NCI-H2171 treated with DMSO at 0.1 percent for 48 hours (cell line): ENCODE measurements at regions not wholly inside any gene's neighbourhood (a gene's known extent, or its start where the extent isn't known, plus 50 kb on each side); places are given as distances from the start of the nearest gene placed in this dataset.

Experiments
- DNase-seq: peaks from one replicate; lab custom pipeline; 2025; lab: John Stamatoyannopoulos, UW

DNA sequence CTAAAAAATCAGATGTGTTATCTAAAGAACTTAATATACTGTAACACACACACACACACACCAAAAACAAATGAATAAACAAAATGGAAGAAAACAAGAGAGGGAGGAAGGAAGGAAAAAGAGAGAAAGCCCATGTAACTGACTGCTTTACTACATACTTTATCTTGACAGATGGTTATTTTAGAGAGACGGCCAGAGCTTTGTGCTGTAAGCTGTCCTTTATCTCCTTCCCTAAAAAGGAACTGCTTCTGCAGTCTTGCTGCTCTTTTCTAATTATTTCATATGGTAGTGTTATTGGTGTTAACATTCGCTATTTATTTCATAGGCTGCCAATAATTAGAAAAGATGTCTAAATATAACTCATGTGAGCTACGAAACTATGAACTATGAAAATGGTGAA is 1384.6 kb downstream of the MRPL39 start:
- no peak for DNase-seq

DNA sequence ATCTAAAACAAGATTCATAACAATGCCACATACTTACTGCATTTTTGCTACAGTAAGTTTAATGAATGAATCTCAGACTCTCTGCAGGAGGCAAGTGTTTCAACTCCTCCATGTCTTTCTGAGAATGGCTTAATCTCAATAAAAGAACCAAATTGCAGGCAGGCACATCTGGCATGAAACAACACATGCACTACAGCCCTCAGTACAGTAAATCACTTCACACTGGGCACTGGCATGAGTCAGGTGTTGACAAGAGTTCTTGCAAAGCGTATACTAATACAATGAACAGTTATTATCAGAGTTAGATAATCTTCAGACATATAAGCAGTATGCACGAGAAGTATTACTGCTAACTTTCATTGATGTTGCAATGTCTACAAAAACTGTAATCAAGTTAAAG is 1386.8 kb downstream of the MRPL39 start:
- DNase-seq, result no peak

DNA sequence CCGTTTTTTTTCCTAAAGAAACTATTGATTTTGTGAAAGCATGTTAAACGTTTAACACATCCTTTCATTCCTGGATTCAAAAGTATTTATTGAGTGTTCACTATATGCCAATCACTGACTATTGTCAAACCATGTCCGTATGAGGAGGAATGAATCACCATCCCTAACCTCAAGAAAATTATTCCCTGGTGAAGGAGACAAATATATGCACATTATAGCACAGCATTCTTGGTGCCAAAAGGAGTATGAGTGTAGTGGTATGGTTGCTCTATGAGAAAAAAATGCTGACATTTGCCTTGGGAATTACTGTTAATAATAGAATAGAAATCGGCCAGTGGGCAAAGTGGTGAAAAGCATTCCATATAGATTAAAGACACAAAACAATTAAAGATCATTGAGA is 1390.1 kb downstream of the MRPL39 start:
- DNase-seq, result no peak

DNA sequence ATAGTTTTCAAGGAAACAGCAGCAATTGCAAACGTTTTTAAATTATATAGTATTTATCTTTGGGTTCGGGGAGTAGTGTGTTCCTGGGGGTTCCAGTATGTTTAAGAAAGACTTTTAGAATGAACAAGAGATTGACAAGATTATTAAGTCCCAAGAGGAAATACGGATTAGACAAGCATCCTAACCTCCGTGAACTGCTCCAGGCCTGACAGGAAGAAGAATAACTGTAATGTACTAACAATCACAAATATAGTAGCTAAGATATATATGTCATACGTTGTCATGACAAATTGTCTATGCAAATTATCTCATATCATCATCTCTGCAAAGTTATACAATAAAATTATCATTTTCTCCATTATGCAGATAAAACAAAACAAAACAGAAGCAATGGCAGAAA is 1397.2 kb downstream of the MRPL39 start:
- no peak for DNase-seq

DNA sequence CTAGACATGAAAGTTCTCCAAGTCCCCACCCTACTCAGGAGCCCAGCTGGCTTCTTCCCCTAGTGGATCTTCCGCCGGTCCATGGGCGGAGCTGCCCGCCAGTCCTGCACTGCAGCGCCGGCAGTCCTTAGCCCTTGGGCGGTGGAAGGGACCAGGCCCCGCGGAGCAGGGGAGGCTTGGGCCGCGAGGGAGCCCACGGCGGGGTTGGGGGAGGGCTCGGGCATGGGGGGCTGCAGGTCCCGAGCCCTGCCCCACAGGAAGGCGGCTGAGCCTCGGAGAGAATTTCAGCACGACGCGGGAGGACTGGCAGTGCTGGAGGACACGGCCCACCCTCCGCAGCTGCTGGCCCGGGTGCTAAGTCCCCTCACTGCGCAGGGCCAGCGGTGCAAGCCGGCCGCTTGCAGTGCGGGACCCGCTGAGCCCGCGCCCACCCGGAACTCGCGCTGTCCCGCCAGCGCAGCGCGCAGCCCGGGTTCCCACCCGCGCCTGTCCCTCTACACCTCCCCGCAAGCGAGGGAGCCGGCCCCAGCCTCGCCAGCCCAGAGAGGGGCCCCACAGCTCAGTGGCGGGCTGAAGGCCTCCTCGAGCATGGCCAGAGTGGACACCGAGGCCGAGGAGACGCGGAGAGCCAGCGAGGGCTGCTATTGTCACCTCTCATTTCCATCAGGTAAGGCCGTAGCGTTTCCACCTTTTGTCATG is 1398.6 kb downstream of the MRPL39 start:
- DNase-seq, result no peak

DNA sequence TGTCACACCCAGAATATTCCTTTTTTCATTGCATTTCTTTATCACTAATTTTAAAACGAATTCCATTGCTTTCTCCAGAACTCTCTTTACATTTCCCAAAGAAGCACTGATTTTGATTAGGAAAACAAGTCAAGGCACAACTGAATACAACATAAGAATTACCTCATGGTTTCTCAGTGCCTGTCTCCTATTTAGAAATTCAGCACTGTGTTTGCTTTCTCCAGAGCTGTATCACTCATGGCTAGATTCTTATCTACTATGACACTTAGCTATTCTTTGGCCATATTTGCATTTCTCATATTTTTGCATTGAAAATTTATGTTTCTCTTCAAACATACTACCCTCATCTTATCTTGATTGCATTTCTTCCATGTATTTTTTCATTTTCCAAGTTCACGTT is 1402.0 kb downstream of the MRPL39 start:
- no peak for DNase-seq

DNA sequence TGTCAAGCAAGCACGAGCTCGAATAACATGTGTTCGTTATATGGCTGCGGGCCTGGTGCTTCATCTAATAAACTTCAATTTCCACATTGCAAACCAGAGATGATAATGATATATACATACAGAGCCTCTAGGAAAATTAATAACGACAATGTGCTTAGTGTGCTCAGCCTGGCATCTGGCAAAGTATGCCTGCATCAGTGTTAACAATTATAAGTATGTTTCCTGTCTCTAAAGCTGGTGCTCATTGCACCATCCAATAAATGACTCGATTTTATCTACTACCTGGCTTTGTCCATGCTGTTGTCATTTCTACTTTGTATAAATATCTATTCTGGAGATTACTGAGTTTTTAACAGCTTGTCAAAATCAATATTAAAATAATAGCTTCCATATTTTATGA is 1402.6 kb downstream of the MRPL39 start:
- DNase-seq, result no peak

DNA sequence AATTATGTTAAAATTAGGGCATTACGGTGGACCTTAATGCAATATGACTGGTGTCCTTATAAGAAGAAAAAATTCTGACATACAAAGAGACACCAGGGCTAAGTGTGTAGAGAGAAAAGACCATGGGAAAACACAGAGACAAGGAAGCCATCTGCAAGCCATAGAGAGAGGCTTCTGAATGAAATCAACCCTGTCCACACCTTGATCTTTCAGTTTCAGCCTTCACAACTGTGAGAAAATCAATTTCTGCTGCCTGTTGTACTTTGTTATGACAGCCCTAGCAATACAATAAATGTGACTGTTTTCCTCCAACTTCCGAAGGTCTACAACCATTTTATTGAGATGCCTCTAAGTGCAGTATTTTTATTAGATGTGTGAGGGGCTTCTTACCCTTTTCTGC is 1407.2 kb downstream of the MRPL39 start:
- no peak for DNase-seq

DNA sequence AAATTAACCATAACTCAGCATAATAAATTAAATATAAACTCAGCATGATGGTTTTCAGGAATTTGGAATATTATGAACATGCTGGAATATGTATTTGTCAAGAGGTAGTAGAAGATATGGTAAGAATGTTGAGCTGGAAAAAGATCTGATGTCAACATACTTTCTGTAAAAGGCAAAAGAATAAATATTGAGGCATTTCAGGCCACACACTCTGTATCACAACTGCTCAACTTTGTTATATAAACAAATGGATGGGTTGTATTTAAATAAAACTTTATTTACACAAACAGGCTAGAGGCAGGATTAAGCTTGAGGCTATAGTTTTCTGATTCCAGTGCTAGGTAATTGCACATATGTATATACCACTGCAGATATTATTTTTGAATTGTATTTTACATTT is 1409.4 kb downstream of the MRPL39 start:
- no peak for DNase-seq

DNA sequence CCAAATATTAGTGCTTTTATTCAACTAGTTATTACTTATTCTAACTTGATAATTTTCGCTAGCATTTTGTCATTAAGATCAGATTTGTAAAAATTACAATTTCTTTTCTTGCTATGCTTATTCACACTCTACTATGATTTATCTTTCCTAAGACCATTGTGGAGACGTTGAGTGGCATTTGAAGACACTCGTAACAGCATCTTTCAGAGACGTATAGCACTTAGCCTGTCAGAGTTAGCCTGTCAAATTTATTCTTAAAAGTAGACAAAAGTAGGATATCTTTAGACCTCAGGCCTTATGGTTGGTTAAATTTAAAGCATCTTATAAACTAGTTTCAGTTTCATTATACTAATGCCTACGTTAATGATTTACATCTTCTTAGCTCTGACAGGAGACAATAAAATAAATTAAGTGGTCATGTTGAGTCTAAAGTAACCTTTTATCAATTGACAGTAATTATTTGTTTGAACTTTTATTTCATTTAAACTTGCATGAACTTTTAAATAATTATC is 1410.1 kb downstream of the MRPL39 start:
- no peak for DNase-seq

DNA sequence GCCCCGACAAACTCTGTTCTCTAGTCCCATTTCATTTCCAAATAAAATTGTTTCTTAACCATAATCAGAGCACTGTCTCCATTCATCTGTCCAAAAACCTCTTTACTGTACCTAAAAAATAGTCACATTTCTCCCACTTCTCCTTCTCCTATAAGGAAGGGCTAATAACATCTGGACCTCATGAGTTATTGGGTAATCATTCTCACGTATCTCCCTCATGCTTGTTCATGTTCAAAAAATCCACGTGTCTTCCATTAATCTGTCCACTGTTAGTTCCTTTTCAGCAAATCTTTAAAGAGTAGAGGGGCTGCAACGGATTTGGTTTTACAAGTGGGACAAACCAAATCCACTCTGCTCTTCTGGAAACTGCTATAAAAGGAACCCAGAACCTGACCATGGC is 1418.8 kb downstream of the MRPL39 start:
- DNase-seq, result no peak

DNA sequence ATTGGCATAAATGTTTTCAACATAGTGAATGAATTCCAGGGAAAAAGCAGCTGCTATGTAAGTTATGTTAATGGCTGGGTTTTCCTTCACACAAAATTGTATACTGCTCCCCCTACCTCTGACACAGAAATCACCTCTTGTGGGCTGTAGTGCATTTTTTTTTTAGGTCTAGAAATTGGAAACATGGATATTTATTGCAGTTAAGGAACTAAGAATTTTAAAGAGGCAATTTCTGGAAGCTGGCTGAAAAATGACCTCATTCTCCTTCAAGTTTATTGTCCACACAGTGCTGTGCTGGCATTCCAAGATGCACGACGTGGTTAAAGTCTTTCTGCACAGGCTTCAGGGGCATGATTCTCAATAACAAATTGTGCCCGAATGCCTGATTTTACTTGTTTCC is 1424.2 kb downstream of the MRPL39 start:
- no peak for DNase-seq

DNA sequence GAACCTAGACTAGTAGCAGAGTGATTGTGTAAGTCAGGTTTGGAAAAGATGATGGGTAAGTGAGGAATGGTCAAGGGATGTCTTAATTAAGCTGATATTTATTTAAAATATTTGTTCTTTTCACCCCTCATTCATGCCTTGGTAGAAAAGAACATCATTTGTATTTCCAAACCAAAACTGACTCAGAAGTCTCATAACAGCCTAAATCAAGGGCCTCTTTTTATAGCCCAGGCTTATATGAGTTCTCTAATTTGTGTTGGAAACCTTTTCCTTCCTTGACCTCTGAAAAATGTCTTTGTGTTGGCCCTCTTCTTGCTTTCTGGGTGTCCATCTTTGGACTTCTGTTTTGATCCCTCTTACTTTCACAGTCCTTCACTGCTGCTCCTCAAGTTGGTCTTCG is 1428.2 kb downstream of the MRPL39 start:
- no peak for DNase-seq

DNA sequence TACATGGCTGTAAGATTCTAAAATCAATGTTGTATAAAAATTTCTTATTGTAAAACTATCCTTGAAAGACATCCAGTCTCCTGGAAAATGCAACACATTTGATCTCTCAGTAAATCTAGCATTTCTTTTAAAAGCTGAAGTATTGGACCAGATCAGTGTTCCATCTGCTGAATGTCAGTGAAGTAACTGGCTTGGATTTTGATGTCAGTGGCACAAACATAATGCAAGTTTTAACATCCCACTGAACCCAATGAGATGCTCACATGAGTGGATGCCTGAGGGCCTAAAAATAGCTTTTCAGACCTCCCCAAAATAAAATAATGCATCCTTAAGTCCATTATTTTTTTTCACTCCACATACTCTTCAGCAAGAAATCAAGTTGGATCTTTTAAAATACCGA is 1432.2 kb downstream of the MRPL39 start:
- no peak for DNase-seq

DNA sequence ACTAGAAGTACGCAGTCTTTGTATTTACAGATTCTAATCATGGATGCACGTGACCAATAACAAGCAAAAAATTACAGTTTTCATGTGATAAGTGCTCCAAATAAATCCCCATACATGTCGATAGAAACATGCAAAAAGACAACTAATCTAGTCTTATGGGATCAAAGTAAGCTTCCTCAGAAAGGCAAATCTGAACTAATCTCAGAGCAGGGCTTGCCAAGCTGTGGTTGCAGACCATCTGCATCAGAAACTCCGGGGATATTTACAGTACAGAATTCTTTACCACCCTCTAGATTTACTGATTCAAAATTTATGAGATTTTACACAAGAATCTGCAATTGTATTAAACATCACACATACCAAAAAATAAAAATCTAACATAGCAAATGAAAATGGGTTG is 1435.5 kb downstream of the MRPL39 start:
- DNase-seq, result no peak

DNA sequence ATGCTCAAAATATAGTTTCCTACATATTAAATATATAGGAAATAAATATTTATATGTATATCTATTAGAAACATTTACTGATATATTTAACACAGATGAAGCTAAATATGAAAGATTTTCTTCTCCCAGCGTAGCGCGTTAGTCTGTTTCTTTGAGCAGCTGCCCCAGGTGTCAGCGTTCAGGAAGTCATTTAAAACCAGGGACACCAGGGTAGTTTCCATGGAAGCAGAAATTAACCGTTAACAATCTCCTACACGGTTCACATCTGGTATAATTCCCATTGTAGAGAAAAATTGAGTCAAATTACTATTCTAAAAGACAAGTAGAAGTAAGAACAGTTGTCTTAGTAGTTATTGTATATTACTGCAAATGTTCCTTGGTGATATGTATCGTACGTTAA is 1443.7 kb downstream of the MRPL39 start:
- peak; percentile 61 for DNase-seq

DNA sequence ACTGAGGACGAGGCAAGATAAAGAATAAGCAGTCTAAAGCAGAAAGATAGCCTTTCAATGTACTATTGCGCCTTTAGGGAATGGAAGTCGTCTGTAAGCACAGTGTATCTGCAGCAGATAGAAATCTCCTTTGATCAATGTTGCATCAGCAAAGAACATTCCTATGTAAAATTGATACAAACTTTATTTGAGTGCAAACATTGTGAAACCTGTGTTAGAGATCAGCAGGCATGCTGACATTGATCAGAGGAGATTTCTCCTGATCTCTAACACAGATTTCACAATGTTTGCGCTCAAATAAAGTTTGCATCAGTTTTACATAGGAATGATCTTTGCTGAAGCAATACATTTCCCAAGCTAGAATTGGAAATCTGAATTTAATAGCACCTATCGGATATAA is 1446.8 kb downstream of the MRPL39 start:
- no peak for DNase-seq

DNA sequence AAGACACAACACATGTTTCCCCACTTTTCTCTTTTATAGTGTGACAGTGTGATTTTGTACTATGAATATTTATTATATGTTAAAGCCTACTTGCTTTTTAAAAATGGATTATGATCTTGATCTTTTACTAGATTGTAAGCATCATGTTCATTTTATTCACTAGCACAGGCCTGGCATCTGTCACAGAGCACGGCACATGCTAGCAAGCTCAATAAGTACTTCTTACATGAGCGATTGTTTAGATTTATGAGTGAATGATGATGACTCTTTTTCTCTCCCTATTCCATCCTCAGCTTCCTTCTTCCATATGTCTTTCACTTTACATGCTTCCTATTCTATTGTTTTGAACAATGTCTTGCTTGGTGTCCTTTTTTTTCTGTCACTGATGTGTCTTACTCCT is 1454.1 kb downstream of the MRPL39 start:
- DNase-seq, result no peak

DNA sequence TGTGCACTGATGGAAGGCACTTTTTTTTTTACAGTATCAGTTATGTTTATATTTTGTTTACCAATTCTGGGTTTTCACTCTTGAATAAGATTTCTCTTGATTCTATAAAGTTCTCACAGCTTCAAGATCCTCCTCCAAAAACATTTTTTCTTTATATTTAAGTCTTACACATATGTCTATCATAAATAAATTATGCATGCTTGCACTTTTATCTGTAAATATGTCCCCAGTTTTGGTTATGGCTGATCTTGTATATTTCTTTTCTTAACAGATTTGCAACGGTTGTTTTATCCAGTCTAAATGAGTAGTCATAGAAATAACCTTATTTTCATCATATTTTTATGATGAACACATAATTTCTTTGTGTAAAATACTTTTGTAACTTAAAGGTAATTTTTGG is 1456.5 kb downstream of the MRPL39 start:
- no peak for DNase-seq

DNA sequence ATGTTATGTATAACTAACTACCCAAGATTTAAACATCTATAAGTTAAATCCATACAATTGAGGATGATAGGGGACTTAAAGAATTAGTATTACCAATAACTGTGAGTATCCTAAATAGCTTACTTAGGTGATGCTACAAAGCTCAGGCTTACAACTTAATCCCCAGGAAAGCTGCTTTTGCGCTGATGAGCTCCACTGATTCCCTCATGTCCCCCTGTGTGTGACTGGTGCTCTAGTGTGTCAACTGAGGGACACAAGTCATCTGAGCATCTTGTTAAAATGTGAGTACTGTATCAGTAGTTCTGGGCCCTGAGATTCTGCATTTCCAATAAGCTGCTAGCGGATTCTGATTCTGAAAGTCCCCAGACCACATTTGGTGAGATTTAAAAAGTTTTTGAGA is 1458.8 kb downstream of the MRPL39 start:
- DNase-seq, result no peak

DNA sequence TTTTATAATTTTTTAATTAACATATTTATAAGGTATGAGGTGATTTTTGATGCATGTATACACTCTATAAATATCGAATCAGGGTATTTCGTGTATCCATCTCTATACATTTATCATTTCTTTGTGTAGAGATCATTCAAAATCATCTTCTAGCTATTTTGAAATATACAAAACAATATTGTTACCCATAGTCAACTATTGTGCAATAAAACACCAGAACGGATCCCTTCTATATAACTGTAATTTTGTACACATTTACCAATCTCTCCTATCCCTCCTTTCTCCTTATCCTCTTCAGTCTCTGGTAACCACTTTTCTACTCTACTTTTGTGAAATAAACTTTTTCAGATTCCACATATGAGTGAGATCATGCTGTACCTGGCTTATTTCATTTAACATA is 1459.6 kb downstream of the MRPL39 start:
- no peak for DNase-seq

DNA sequence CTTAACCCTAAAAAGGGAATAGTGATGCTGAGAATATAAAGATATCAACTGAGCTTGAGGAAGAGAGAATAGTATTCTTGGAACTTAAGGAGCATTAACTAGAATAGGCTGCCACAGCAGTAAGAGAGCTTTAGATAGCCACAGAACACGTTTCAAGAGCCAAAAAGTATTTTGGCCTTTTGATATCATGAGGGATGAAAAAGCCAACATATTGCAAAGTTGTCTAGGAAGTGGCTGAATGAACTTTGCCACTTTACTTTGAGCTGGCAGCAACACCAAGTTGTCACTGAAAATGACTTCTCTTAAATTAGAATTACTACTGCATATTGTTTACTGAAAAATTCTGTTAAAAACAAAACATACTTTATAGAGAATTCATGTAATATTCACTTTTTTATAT is 1476.2 kb downstream of the MRPL39 start:
- DNase-seq, result no peak

DNA sequence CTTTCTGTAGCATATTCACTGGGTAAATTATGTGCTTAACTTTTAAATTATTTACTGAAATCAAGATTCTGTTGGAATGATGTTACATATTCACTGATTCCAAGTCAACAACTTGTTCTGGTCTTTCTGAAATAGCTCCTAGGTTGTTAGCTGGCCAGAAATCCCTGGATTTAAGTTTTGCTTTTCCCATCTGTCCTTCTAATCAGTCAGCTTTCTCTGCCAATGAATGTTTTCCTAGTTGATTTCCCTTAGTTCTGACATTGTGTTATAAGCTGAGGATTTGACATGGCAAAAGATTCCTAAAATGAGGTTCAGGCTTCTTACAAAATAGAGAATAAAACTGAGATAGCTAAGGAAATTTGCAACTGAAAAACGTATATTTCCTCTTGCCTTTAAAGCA is 1479.6 kb downstream of the MRPL39 start:
- no peak for DNase-seq

DNA sequence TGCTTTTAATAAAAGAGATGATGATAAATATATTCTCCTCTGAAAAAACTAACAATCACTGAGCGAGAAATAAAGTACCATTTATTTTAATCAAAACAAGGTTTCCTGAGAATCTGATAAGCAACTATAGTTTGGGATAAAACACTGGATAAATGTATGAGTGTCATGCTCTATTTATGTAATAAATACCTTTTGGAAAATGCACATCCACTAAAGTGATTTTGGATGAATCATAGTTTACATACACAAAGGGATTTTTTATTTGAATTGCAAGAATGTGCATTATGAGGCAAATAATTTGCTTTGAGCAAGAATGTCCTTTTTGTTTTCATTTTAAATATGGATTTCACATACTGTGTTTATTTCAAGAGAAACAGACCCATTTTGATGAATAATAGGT is 1483.5 kb downstream of the MRPL39 start:
- no peak for DNase-seq
